KMS-11 (cell line): ENCODE measurements at regions not wholly inside any gene's neighbourhood (a gene's known extent, or its start where the extent isn't known, plus 50 kb on each side); places are given as distances from the start of the nearest gene placed in this dataset.

Source experiments
- H2AFZ ChIP-seq: fragments of 200-600 bp; sonication (generic); 2 replicates; pipeline ENCODE4 v1.6.1; 2016; ENCODE audit warnings: antibody characterized with exemption, mixed run types, low read depth
- H3K27ac ChIP-seq: fragments of 200-600 bp; sonication (generic); 2 replicates; pipeline ENCODE4 v1.6.1; 2016; ENCODE audit warnings: mild to moderate bottlenecking, mixed run types
- H3K27me3 ChIP-seq: fragments of 200-600 bp; sonication (generic); 2 replicates; pipeline ENCODE4 v1.6.1; 2017; ENCODE audit warnings: mild to moderate bottlenecking, low read depth, mixed run types, moderate library complexity; ENCODE audit not compliant: insufficient read depth
- H3K36me3 ChIP-seq: fragments of 200-600 bp; sonication (generic); 2 replicates; pipeline ENCODE4 v1.6.1; 2017; ENCODE audit warnings: mild to moderate bottlenecking, mixed run types; ENCODE audit not compliant: insufficient read depth
- H3K4me1 ChIP-seq: fragments of 200-600 bp; sonication (generic); 2 replicates; pipeline ENCODE4 v1.6.1; 2016; ENCODE audit warnings: mild to moderate bottlenecking, low read depth, mixed run types; ENCODE audit not compliant: poor library complexity, severe bottlenecking
- H3K4me2 ChIP-seq: fragments of 200-600 bp; sonication (generic); 2 replicates; pipeline ENCODE4 v1.7.0; 2016; ENCODE audit warnings: mild to moderate bottlenecking, mixed run types
- H3K4me3 ChIP-seq: fragments of 200-600 bp; sonication (generic); IDR thresholded peaks from 2 replicates; pipeline ENCODE4 v1.6.1; 2017; ENCODE audit warnings: low read depth, low read length, mixed read lengths; ENCODE audit not compliant: insufficient read depth
- H3K79me2 ChIP-seq: fragments of 200-600 bp; sonication (generic); 2 replicates; pipeline ENCODE4 v1.6.1; 2016; ENCODE audit warnings: low read depth, mixed run types; ENCODE audit not compliant: insufficient read depth
- H3K9ac ChIP-seq: fragments of 200-600 bp; sonication (generic); 2 replicates; pipeline ENCODE4 v1.6.1; 2016; ENCODE audit warnings: mild to moderate bottlenecking, mixed run types
- H4K20me1 ChIP-seq: fragments of 200-600 bp; sonication (generic); 2 replicates; pipeline ENCODE4 v1.6.1; 2016; ENCODE audit warnings: mild to moderate bottlenecking, mixed run types; ENCODE audit not compliant: insufficient read depth
- TF ChIP-seq, protein P1 (sequence below): fragments of 200-600 bp; sonication (generic); conservative IDR thresholded peaks from 2 replicates; pipeline ENCODE4 v1.6.1; 2017; ENCODE audit warnings: low read depth, mild to moderate bottlenecking, antibody characterized with exemption, low read length, moderate library complexity, mixed read lengths

- Histone ChIP-seq H4K20me1 (no peaks in the 10 kb centered on the region), H3K9ac (no peak overlapping the region), H3K4me2 (no peak overlapping the region), H3K4me3 (no peak overlapping the region), H2AFZ (no peak overlapping the region), H3K27me3 (no peaks in the 10 kb centered on the region), H3K36me3 (no peaks in the 10 kb centered on the region), H3K27ac (no peak overlapping the region), H3K4me1 (peaks cover 5% of the 10 kb centered on the region), H3K79me2 (no peaks in the 10 kb centered on the region)
- TF ChIP-seq, protein P1, sequence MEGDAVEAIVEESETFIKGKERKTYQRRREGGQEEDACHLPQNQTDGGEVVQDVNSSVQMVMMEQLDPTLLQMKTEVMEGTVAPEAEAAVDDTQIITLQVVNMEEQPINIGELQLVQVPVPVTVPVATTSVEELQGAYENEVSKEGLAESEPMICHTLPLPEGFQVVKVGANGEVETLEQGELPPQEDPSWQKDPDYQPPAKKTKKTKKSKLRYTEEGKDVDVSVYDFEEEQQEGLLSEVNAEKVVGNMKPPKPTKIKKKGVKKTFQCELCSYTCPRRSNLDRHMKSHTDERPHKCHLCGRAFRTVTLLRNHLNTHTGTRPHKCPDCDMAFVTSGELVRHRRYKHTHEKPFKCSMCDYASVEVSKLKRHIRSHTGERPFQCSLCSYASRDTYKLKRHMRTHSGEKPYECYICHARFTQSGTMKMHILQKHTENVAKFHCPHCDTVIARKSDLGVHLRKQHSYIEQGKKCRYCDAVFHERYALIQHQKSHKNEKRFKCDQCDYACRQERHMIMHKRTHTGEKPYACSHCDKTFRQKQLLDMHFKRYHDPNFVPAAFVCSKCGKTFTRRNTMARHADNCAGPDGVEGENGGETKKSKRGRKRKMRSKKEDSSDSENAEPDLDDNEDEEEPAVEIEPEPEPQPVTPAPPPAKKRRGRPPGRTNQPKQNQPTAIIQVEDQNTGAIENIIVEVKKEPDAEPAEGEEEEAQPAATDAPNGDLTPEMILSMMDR, result no peak
Measured at GRCh38 chr20:17795501-17796071, 95.8 kb downstream of the BANF2 start.

DNA sequence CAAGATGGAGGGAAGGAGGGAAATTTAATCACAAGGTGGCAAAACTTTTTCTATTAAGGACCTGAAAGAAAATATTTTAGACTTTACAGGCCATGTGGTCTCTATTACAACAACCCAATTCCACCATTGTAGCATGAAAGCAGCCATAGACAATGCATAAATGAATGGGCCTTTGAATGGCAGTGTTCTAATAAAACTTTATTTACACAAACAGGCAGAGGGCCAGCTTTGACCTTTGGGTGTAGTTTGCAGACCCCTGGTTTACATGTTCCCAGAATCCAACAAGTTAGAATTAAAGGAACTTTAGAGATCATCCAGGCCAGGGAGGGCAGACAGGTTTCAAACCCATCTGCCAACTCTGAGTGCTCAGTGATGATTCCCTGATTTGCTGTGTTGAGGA lies 95.2 kb downstream of the BANF2 start:
- Histone ChIP-seq H3K27me3 (no peaks in the 10 kb centered on the region), H3K4me1 (peaks cover 5% of the 10 kb centered on the region), H3K4me2 (no peak overlapping the region), H2AFZ (no peak overlapping the region), H4K20me1 (no peaks in the 10 kb centered on the region), H3K36me3 (no peaks in the 10 kb centered on the region), H3K79me2 (no peaks in the 10 kb centered on the region), H3K27ac (no peak overlapping the region), H3K4me3 (no peak overlapping the region), H3K9ac (no peak overlapping the region)
- TF ChIP-seq, protein P1, result no peak

- Histone ChIP-seq H4K20me1 (no peaks in the 10 kb centered on the region), H3K27ac (no peak overlapping the region), H3K36me3 (no peaks in the 10 kb centered on the region), H3K4me2 (no peak overlapping the region), H2AFZ (no peak overlapping the region), H3K9ac (no peak overlapping the region), H3K27me3 (no peaks in the 10 kb centered on the region), H3K4me1 (peaks cover 5% of the 10 kb centered on the region), H3K79me2 (no peaks in the 10 kb centered on the region), H3K4me3 (no peak overlapping the region)
- TF ChIP-seq, protein P1, result no peak
Measured at GRCh38 chr20:17794400-17794799, 94.6 kb downstream of the BANF2 start.

GRCh38 chr20:17793986-17794385 lies 94.2 kb downstream of the BANF2 start:
- no peak overlapping the region for H3K4me3 ChIP-seq
- no peak overlapping the region for H3K4me2 ChIP-seq
- H4K20me1 ChIP-seq, result no peaks in the 10 kb centered on the region
- no peaks in the 10 kb centered on the region for H3K36me3 ChIP-seq
- no peak overlapping the region for H3K9ac ChIP-seq
- no peaks in the 10 kb centered on the region for H3K79me2 ChIP-seq
- no peak overlapping the region for H3K27ac ChIP-seq
- no peaks in the 10 kb centered on the region for H3K27me3 ChIP-seq
- H3K4me1 ChIP-seq, result peaks cover 5% of the 10 kb centered on the region
- no peak overlapping the region for H2AFZ ChIP-seq
- TF ChIP-seq, protein P1, result no peak
